HepG2 (cell line): ENCODE measurements at regions not wholly inside any gene's neighbourhood (a gene's known extent, or its start where the extent isn't known, plus 50 kb on each side); places are given as distances from the start of the nearest gene placed in this dataset.

Source experiments
- CEBPB ChIP-seq: IDR thresholded peaks from 2 replicates; pipeline ENCODE4 v1.6.1; 2011; ENCODE audit warnings: low read depth, low read length, improper control_type of control experiment, borderline replicate concordance
- CEBPG ChIP-seq: IDR thresholded peaks from 2 replicates; pipeline ENCODE4 v1.6.1; 2016
- GABPB1 ChIP-seq: IDR thresholded peaks from 2 replicates; pipeline ENCODE4 v1.6.1; 2016; ENCODE audit warnings: mild to moderate bottlenecking, missing genetic modification reagents, moderate library complexity, missing compliant biosample characterization
- HNRNPL ChIP-seq: fragments of 200-400 bp; formaldehyde crosslinking; IDR thresholded peaks from 2 replicates; pipeline ENCODE4 v1.6.1; 2017; ENCODE audit warnings: mild to moderate bottlenecking, low read depth, low read length
- JUNB ChIP-seq: sonication (generic); formaldehyde crosslinking; IDR thresholded peaks from 2 replicates; pipeline ENCODE4 v1.8.0; 2022; ENCODE audit warnings: missing genetic modification reagents, mild to moderate bottlenecking, borderline replicate concordance
- MED1 ChIP-seq: sonication (generic); formaldehyde crosslinking; IDR thresholded peaks from 2 replicates; pipeline ENCODE4 v1.4.0; 2020; ENCODE audit warnings: missing genetic modification reagents
- MIER2 ChIP-seq: IDR thresholded peaks from 2 replicates; pipeline ENCODE4 v1.6.1; 2016; ENCODE audit warnings: missing biosample characterization, missing genetic modification reagents
- MXD3 ChIP-seq: IDR thresholded peaks from 2 replicates; pipeline ENCODE4 v1.6.1; 2016; ENCODE audit warnings: mild to moderate bottlenecking, missing biosample characterization, missing genetic modification reagents
- PHF21A ChIP-seq: sonication (generic); formaldehyde crosslinking; IDR thresholded peaks from 2 replicates; pipeline ENCODE4 v1.5.0; 2020; ENCODE audit warnings: mild to moderate bottlenecking, missing genetic modification reagents
- PLRG1 ChIP-seq: fragments of 450-650 bp; conservative IDR thresholded peaks from 2 replicates; pipeline ENCODE4 v1.6.1; 2016
- PLSCR1 ChIP-seq: sonication (generic); formaldehyde crosslinking; IDR thresholded peaks from 2 replicates; pipeline ENCODE4 v1.5.0; 2020; ENCODE audit warnings: missing genetic modification reagents, mild to moderate bottlenecking, borderline replicate concordance
- SAFB2 ChIP-seq: sonication (generic); formaldehyde crosslinking; IDR thresholded peaks from 2 replicates; pipeline ENCODE4 v1.5.1; 2020; ENCODE audit warnings: missing genetic modification reagents, low read depth, mild to moderate bottlenecking, borderline replicate concordance
- SOX5 ChIP-seq: IDR thresholded peaks from 2 replicates; pipeline ENCODE4 v1.6.1; 2016; ENCODE audit warnings: borderline replicate concordance
- TBX2 ChIP-seq: sonication (generic); formaldehyde crosslinking; IDR thresholded peaks from 2 replicates; pipeline ENCODE4 v1.5.0; 2020; ENCODE audit warnings: missing genetic modification reagents, mild to moderate bottlenecking, borderline replicate concordance
- TOE1 ChIP-seq: sonication (generic); formaldehyde crosslinking; IDR thresholded peaks from 2 replicates; pipeline ENCODE4 v1.4.0; 2020; ENCODE audit warnings: mild to moderate bottlenecking, missing genetic modification reagents
- TP53 ChIP-seq: sonication (generic); formaldehyde crosslinking; conservative IDR thresholded peaks from 2 replicates; pipeline ENCODE4 v1.4.0; 2020; ENCODE audit warnings: missing genetic modification reagents
- ZBTB21 ChIP-seq: sonication (generic); formaldehyde crosslinking; IDR thresholded peaks from 2 replicates; pipeline ENCODE4 v1.4.0; 2020; ENCODE audit warnings: missing genetic modification reagents
- ZFP36 ChIP-seq: fragments of 150-350 bp; IDR thresholded peaks from 2 replicates; pipeline ENCODE4 v1.6.1; 2018; ENCODE audit warnings: borderline replicate concordance, low read length, low read depth; ENCODE audit not compliant: partially characterized antibody
- ZNF121 ChIP-seq: sonication (generic); formaldehyde crosslinking; IDR thresholded peaks from 2 replicates; pipeline ENCODE4 v1.5.0; 2020; ENCODE audit warnings: mild to moderate bottlenecking, missing genetic modification reagents
- ZNF292 ChIP-seq: sonication (generic); formaldehyde crosslinking; IDR thresholded peaks from 2 replicates; pipeline ENCODE4 v1.8.1; 2022; ENCODE audit warnings: mild to moderate bottlenecking, low read depth, missing genetic modification reagents, borderline replicate concordance
- ZNF337 ChIP-seq: sonication (generic); formaldehyde crosslinking; IDR thresholded peaks from 2 replicates; pipeline ENCODE4 v1.5.1; 2020; ENCODE audit warnings: missing genetic modification reagents, low read depth, mild to moderate bottlenecking, borderline replicate concordance
- ZNF34 ChIP-seq: sonication (generic); formaldehyde crosslinking; IDR thresholded peaks from 2 replicates; pipeline ENCODE4 v1.4.0; 2020; ENCODE audit warnings: mild to moderate bottlenecking, missing genetic modification reagents, borderline replicate concordance
- ZNF432 ChIP-seq: sonication (generic); formaldehyde crosslinking; IDR thresholded peaks from 2 replicates; pipeline ENCODE4 v1.5.0; 2020; ENCODE audit warnings: missing genetic modification reagents, mild to moderate bottlenecking, borderline replicate concordance
- ZNF672 ChIP-seq: sonication (generic); formaldehyde crosslinking; IDR thresholded peaks from 2 replicates; pipeline ENCODE4 v1.8.1; 2022; ENCODE audit warnings: missing genetic modification reagents
- TF ChIP-seq, protein P1 (sequence below): IDR thresholded peaks from 2 replicates; pipeline ENCODE4 v1.6.1; 2016; ENCODE audit warnings: low read depth, control low read depth
- TF ChIP-seq, protein P2 (sequence below): sonication (generic); formaldehyde crosslinking; IDR thresholded peaks from 2 replicates; pipeline ENCODE4 v1.4.0; 2020; ENCODE audit warnings: missing genetic modification reagents, borderline replicate concordance

GRCh38 chr13:51520524-51520923 is 63.7 kb upstream of the WDFY2 start (continued):
- TF ChIP-seq ZNF672 (CRISPR knock-in tag) (no peak), ZNF292 (peak; percentile 59; the same call in 1 of the 2 replicates), PHF21A (CRISPR knock-in tag) (no peak), PLSCR1 (CRISPR knock-in tag) (no peak), ZNF432 (no peak), CEBPG (CRISPR knock-in tag) (peak; percentile 17; the same call in 1 of the 2 replicates), ZFP36 (peak; percentile 34), SAFB2 (no peak), PLRG1 (no peak), TOE1 (CRISPR knock-in tag) (no peak), CEBPB (peak; percentile 79), SOX5 (no peak), GABPB1 (CRISPR knock-in tag) (no peak), ZNF34 (CRISPR knock-in tag) (no peak), MIER2 (CRISPR knock-in tag) (no peak), TBX2 (CRISPR knock-in tag) (no peak), ZNF121 (CRISPR knock-in tag) (no peak), HNRNPL (no peak), ZBTB21 (CRISPR knock-in tag) (no peak), ZNF337 (CRISPR knock-in tag) (no peak), JUNB (CRISPR knock-in tag) (no peak), TP53 (CRISPR knock-in tag) (no peak), MED1 (0 out of 2 replicates have a peak, but pooled peaks have one; percentile 10), MXD3 (no peak)
- TF ChIP-seq, protein P1, sequence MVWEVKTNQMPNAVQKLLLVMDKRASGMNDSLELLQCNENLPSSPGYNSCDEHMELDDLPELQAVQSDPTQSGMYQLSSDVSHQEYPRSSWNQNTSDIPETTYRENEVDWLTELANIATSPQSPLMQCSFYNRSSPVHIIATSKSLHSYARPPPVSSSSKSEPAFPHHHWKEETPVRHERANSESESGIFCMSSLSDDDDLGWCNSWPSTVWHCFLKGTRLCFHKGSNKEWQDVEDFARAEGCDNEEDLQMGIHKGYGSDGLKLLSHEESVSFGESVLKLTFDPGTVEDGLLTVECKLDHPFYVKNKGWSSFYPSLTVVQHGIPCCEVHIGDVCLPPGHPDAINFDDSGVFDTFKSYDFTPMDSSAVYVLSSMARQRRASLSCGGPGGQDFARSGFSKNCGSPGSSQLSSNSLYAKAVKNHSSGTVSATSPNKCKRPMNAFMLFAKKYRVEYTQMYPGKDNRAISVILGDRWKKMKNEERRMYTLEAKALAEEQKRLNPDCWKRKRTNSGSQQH (CRISPR knock-in tag), result no peak
- TF ChIP-seq, protein P2, sequence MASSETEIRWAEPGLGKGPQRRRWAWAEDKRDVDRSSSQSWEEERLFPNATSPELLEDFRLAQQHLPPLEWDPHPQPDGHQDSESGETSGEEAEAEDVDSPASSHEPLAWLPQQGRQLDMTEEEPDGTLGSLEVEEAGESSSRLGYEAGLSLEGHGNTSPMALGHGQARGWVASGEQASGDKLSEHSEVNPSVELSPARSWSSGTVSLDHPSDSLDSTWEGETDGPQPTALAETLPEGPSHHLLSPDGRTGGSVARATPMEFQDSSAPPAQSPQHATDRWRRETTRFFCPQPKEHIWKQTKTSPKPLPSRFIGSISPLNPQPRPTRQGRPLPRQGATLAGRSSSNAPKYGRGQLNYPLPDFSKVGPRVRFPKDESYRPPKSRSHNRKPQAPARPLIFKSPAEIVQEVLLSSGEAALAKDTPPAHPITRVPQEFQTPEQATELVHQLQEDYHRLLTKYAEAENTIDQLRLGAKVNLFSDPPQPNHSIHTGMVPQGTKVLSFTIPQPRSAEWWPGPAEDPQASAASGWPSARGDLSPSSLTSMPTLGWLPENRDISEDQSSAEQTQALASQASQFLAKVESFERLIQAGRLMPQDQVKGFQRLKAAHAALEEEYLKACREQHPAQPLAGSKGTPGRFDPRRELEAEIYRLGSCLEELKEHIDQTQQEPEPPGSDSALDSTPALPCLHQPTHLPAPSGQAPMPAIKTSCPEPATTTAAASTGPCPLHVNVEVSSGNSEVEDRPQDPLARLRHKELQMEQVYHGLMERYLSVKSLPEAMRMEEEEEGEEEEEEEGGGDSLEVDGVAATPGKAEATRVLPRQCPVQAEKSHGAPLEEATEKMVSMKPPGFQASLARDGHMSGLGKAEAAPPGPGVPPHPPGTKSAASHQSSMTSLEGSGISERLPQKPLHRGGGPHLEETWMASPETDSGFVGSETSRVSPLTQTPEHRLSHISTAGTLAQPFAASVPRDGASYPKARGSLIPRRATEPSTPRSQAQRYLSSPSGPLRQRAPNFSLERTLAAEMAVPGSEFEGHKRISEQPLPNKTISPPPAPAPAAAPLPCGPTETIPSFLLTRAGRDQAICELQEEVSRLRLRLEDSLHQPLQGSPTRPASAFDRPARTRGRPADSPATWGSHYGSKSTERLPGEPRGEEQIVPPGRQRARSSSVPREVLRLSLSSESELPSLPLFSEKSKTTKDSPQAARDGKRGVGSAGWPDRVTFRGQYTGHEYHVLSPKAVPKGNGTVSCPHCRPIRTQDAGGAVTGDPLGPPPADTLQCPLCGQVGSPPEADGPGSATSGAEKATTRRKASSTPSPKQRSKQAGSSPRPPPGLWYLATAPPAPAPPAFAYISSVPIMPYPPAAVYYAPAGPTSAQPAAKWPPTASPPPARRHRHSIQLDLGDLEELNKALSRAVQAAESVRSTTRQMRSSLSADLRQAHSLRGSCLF, result no peak
